Spleen (tissue), 11 donors: ENCODE measurements at regions not wholly inside any gene's neighbourhood (a gene's known extent, or its start where the extent isn't known, plus 50 kb on each side); places are given as distances from the start of the nearest gene placed in this dataset.

Experiments
- DNase-seq: peaks from one replicate; pipeline ENCODE4 v3.0.0-alpha.2; 2020
- H3K27ac ChIP-seq, 8 donors: fragments of 200-600 bp; sonication (generic) in 7 of 8; 1 replicate in 4 of 8; 2 replicates in 4 of 8; pipeline versions ENCODE4 v1.5.0 to v1.8.0; 2016 to 2021; ENCODE audit warnings: inconsistent platforms in 4 of 8, mild to moderate bottlenecking in 4 of 8, moderate library complexity in 1 of 8
- H3K27me3 ChIP-seq, 7 donors: fragments of 200-600 bp; sonication (generic) in 6 of 7; replicated peaks in 1 of 7; 1 replicate in 4 of 7; 2 replicates in 3 of 7; pipeline versions ENCODE4 v1.5.0 to v1.8.0; 2016 to 2021; ENCODE audit warnings: inconsistent platforms in 3 of 7, mild to moderate bottlenecking in 1 of 7
- H3K36me3 ChIP-seq, 6 donors: fragments of 200-600 bp; sonication (generic) in 5 of 6; 1 replicate in 4 of 6; 2 replicates in 2 of 6; pipeline versions ENCODE4 v1.5.0 to v1.8.0; 2016 to 2021; ENCODE audit warnings: inconsistent platforms in 2 of 6
- H3K4me1 ChIP-seq, 6 donors: fragments of 200-600 bp; sonication (generic) in 5 of 6; 1 replicate in 3 of 6; 2 replicates in 3 of 6; pipeline versions ENCODE4 v1.5.0 to v1.8.0; 2016 to 2021; ENCODE audit warnings: inconsistent platforms in 3 of 6
- H3K4me3 ChIP-seq, 8 donors: fragments of 200-600 bp; sonication (generic) in 7 of 8; 1 replicate in 4 of 8; 2 replicates in 4 of 8; pipeline versions ENCODE4 v1.5.0 to v1.8.0; 2016 to 2021; ENCODE audit warnings: inconsistent platforms in 4 of 8, mild to moderate bottlenecking in 4 of 8, moderate library complexity in 2 of 8
- H3K9me3 ChIP-seq, 8 donors: fragments of 200-600 bp; sonication (generic) in 7 of 8; 1 replicate in 4 of 8; 2 replicates in 4 of 8; pipeline versions ENCODE4 v1.5.0 to v1.8.0; 2016 to 2021; ENCODE audit warnings: inconsistent platforms in 4 of 8
- POLR2A ChIP-seq, 3 donors: fragments of 450-650 bp; IDR thresholded peaks; one replicate each; pipeline ENCODE4 v1.5.1; 2017; ENCODE audit warnings: antibody characterized with exemption in 3 of 3, mild to moderate bottlenecking in 1 of 3
- POLR2AphosphoS5 ChIP-seq, 3 donors: sonication (generic); formaldehyde crosslinking; IDR thresholded peaks; one replicate each; pipeline ENCODE4 v1.5.1; 2017; ENCODE audit warnings: antibody characterized with exemption in 3 of 3
- WGBS, 5 donors: extraction: QIAGEN DNeasy Blood & Tissue Kit in 3 of 5; methylation state at CpG; one replicate each; pipeline versions ENCODE4 v1.1.5 to v1.1.7; 2013 to 2018; 5-methylcytosine and 5-hydroxymethylcytosine counted together
- intact Hi-C: fragments of 100-400 bp; cut with DNase I; formaldehyde crosslinking; loops from one replicate; pipeline ENCODE4 v1.15.0; 2023; ENCODE audit warnings: low total_unique reads
- TF ChIP-seq, protein P1 (sequence below), 11 experiments: fragments of 200-600 bp in 7 of 11; fragments of 450-650 bp in 4 of 11; sonication (generic) in 4 of 11; IDR thresholded peaks in 8 of 11; conservative IDR thresholded peaks in 3 of 11; 1 replicate in 7 of 11; 2 replicates in 4 of 11; pipeline versions ENCODE4 v1.4.0 to v1.8.0; 2016 to 2021; ENCODE audit warnings: antibody characterized with exemption in 11 of 11, inconsistent platforms in 4 of 11, mild to moderate bottlenecking in 1 of 11
- donor health status: healthy with polysubstance abuse.
- donor health status: DM: no; HTN: no; CAD: no; lungs with moderate emphysema.
- donor health status: DM: no; HTN: no; CAD: no.
- donor health status: Bipolar disorder and iron deficiency.
- donor health status: healthy.
- donor health status: DM: no; HTN: no; CAD: no.
- donor health status: DM: yes; HTN: yes; CAD: no.

DNA sequence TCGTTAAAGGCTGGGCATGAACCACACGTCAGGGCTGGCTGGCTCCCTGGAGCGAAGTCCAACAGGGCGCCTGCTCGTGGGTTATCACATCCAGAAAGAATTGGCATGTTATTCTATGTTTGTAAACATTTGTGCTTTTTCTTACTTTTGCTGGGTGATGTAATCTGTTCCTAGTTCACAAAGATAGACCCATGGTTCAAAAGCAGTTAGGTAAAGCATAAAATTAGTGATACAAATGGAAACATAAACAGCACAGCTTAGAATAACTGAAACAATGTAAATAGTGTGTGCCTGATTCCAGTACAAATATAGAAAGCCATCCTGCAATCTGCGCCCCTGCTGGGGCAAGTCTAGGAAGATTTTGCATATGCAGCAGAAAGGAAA, 184.0 kb upstream of the C1orf174 start:
- Histone ChIP-seq H3K27me3 (peaks cover 0 to 31% (median 0%) of the 10 kb centered on the region in 7 donors), H3K9me3 (peaks cover 0 to 17% (median 0%) of the 10 kb centered on the region in 8 donors), H3K36me3 (no peaks in the 10 kb centered on the region), H3K27ac (no peak overlapping the region), H3K4me3 (no peak overlapping the region), H3K4me1 (no peaks in the 10 kb centered on the region)
- no peak for DNase-seq
- TF ChIP-seq POLR2A (IDR thresholded peaks at IDR 0.05) = no peak
- TF ChIP-seq POLR2AphosphoS5 (IDR thresholded peaks at IDR 0.05) = no peak
- TF ChIP-seq, protein P1, sequence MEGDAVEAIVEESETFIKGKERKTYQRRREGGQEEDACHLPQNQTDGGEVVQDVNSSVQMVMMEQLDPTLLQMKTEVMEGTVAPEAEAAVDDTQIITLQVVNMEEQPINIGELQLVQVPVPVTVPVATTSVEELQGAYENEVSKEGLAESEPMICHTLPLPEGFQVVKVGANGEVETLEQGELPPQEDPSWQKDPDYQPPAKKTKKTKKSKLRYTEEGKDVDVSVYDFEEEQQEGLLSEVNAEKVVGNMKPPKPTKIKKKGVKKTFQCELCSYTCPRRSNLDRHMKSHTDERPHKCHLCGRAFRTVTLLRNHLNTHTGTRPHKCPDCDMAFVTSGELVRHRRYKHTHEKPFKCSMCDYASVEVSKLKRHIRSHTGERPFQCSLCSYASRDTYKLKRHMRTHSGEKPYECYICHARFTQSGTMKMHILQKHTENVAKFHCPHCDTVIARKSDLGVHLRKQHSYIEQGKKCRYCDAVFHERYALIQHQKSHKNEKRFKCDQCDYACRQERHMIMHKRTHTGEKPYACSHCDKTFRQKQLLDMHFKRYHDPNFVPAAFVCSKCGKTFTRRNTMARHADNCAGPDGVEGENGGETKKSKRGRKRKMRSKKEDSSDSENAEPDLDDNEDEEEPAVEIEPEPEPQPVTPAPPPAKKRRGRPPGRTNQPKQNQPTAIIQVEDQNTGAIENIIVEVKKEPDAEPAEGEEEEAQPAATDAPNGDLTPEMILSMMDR (IDR thresholded peaks at IDR 0.05 in 8 of 11, conservative IDR thresholded peaks at IDR 0.05 in 3 of 11) = no peak
- intact Hi-C loops = no loop called here
- 74 to 89% (median 84%) methylated on average over 6 of the region's 6 CpGs for WGBS, 5 donors

DNA sequence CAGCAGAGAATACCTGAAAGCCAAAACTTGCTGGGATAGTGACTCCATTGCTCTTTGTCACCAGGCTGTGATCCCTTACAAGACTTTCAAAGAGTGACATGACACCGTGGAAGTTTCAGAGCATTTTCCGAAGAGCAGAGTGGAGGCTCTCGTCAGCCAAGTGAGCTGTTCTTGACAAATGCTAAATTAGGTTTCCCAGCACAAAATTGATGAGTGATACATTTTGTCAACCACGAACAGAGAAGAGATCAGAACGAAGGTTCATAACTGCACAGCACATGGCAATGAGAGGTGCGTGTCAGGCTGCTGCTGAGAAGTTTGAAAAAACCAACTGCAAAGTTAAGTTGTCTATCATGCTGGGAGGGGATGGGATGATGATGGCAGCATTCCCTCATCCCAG, 184.4 kb upstream of the C1orf174 start:
- DNase-seq = no peak
- H3K4me1 ChIP-seq = no peaks in the 10 kb centered on the region
- no peak overlapping the region for H3K4me3 ChIP-seq
- H3K27ac ChIP-seq = no peak overlapping the region
- TF ChIP-seq POLR2AphosphoS5 (IDR thresholded peaks at IDR 0.05) (no peak), POLR2A (IDR thresholded peaks at IDR 0.05) (no peak)
- TF ChIP-seq, protein P1 (IDR thresholded peaks at IDR 0.05 in 8 of 11, conservative IDR thresholded peaks at IDR 0.05 in 3 of 11) = no peak
- WGBS, 5 donors = 81 to 88% (median 82%) methylated on average over 6 of the region's 6 CpGs
- H3K36me3 ChIP-seq = no peaks in the 10 kb centered on the region
- intact Hi-C loops = no loop called here
- H3K9me3 ChIP-seq = peaks cover 0 to 21% (median 0%) of the 10 kb centered on the region in 8 donors
- H3K27me3 ChIP-seq = peaks cover 0 to 31% (median 0%) of the 10 kb centered on the region in 7 donors

DNA sequence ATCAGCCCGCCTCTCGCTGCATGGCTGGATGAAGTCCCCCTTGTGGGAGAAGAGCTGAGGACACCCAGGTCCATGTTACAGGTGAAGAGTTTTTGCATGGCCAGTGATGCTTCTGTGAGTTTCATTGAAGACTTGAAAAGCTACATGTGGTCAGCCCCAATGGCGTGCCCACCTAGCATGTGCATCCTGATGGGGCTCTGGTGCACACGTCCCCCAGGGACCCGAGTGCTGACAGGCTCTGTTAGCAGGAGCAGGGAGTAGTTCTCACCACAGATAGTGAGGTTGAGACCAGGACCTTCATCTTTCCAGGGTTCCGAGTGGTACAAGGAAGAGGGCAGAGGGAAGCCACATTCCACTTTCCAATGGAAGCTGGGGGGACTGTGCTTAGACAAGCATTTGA, 184.8 kb upstream of the C1orf174 start:
- Histone ChIP-seq H3K27me3 (peaks cover 0 to 31% (median 0%) of the 10 kb centered on the region in 7 donors), H3K27ac (no peak overlapping the region), H3K36me3 (no peaks in the 10 kb centered on the region), H3K9me3 (peaks cover 0 to 19% (median 0%) of the 10 kb centered on the region in 8 donors), H3K4me1 (no peaks in the 10 kb centered on the region), H3K4me3 (no peak overlapping the region)
- TF ChIP-seq POLR2A (IDR thresholded peaks at IDR 0.05) (no peak), POLR2AphosphoS5 (IDR thresholded peaks at IDR 0.05) (no peak)
- TF ChIP-seq, protein P1 (IDR thresholded peaks at IDR 0.05 in 8 of 11, conservative IDR thresholded peaks at IDR 0.05 in 3 of 11) = no peak
- peak; percentile 16 for DNase-seq
- intact Hi-C loops = no loop called here
- WGBS, 5 donors = 58 to 89% (median 80%) methylated on average over 6 of the region's 6 CpGs

DNA sequence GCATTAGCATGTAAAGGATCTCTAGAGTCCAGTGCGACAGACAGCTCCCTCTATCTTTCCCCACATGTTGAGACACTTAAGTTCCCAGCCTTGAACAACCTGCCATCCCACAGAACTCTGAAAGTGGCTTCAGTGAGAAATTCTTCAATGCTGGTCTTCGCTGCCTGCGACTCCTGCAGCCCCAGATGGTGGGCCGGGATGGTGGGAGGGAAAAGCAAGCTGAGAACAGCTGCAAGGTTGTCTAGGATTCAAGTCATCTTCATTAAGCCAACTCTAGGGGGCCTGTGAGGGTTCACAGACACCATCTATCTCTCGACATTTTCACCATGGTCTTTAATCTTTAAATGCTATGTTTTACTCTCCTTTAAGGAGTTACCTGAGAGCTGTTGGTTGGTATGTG, 185.5 kb upstream of the C1orf174 start:
- whole genome bisulfite sequencing, 5 donors = 59 to 80% (median 77%) methylated on average over 5 of the region's 5 CpGs
- Histone ChIP-seq H3K27me3 (peaks cover 0 to 31% (median 0%) of the 10 kb centered on the region in 7 donors), H3K9me3 (peaks cover 0 to 19% (median 0%) of the 10 kb centered on the region in 8 donors), H3K4me3 (no peak overlapping the region), H3K27ac (no peak overlapping the region), H3K36me3 (no peaks in the 10 kb centered on the region), H3K4me1 (no peaks in the 10 kb centered on the region)
- DNase-seq = peak; percentile 30
- TF ChIP-seq POLR2AphosphoS5 (IDR thresholded peaks at IDR 0.05) = no peak
- TF ChIP-seq, protein P1 (IDR thresholded peaks at IDR 0.05 in 8 of 11, conservative IDR thresholded peaks at IDR 0.05 in 3 of 11) = no peak
- no peak for TF ChIP-seq POLR2A (IDR thresholded peaks at IDR 0.05)
- intact Hi-C loops = no loop called here
